Coronary artery (tissue), 2 donors: ENCODE measurements at regions not wholly inside any gene's neighbourhood (a gene's known extent, or its start where the extent isn't known, plus 50 kb on each side); places are given as distances from the start of the nearest gene placed in this dataset.

ENCODE experiments used
- DNase-seq: peaks from one replicate; pipeline ENCODE4 v3.0.0-alpha.2; 2017; ENCODE audit warnings: low spot score
- H3K27ac ChIP-seq, 2 donors: fragments of 200-600 bp; sonication (generic); one replicate each; pipeline ENCODE4 v1.5.1; 2016 to 2019
- H3K4me3 ChIP-seq: fragments of 200-600 bp; sonication (generic); 2 replicates; pipeline ENCODE4 v1.5.1; 2016; ENCODE audit warnings: mild to moderate bottlenecking, moderate library complexity
- TF ChIP-seq, protein P1 (sequence below): fragments of 200-600 bp; sonication (generic); IDR thresholded peaks from one replicate; pipeline ENCODE4 v1.5.1; 2019; ENCODE audit warnings: antibody characterized with exemption

- Histone ChIP-seq H3K4me3 (no peak overlapping the region), H3K27ac (no peak overlapping the region)
- DNase-seq, result no peak
- TF ChIP-seq, protein P1, sequence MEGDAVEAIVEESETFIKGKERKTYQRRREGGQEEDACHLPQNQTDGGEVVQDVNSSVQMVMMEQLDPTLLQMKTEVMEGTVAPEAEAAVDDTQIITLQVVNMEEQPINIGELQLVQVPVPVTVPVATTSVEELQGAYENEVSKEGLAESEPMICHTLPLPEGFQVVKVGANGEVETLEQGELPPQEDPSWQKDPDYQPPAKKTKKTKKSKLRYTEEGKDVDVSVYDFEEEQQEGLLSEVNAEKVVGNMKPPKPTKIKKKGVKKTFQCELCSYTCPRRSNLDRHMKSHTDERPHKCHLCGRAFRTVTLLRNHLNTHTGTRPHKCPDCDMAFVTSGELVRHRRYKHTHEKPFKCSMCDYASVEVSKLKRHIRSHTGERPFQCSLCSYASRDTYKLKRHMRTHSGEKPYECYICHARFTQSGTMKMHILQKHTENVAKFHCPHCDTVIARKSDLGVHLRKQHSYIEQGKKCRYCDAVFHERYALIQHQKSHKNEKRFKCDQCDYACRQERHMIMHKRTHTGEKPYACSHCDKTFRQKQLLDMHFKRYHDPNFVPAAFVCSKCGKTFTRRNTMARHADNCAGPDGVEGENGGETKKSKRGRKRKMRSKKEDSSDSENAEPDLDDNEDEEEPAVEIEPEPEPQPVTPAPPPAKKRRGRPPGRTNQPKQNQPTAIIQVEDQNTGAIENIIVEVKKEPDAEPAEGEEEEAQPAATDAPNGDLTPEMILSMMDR, result no peak
Measured at GRCh38 chr9:90301277-90301653, 341.4 kb downstream of the DIRAS2 start.

- DNase-seq, result no peak
- Histone ChIP-seq H3K27ac (no peak overlapping the region), H3K4me3 (no peak overlapping the region)
- TF ChIP-seq, protein P1, result no peak
Measured at GRCh38 chr9:90303655-90304054, 339.0 kb downstream of the DIRAS2 start.

DNA sequence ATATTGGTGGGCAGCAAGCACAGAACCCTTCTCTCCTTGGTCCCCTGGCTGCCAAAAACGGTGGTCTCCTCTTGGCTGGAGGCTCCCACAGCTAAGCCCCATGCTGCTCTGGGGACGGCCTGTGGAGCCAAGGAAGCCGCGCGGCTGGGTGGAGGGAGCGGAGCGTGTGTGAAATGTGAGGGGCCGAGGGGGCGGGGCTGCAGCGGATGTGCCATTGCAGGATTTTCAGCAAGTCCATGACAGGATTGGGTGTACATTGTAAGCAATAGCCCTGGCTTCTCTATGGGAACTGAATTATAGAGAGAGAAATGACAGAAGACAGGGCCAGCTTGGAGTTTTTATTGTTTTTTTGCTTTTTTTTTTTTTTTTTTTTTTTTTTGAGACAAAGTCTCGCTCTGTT, 336.5 kb downstream of the DIRAS2 start:
- Histone ChIP-seq H3K4me3 (no peak overlapping the region), H3K27ac (no peak overlapping the region)
- DNase-seq, result no peak
- TF ChIP-seq, protein P1, result no peak

GRCh38 chr9:90307167-90307833, 335.3 kb downstream of the DIRAS2 start:
- DNase-seq, result no peak
- TF ChIP-seq, protein P1, result no peak
- no peak overlapping the region for H3K27ac ChIP-seq

DNA sequence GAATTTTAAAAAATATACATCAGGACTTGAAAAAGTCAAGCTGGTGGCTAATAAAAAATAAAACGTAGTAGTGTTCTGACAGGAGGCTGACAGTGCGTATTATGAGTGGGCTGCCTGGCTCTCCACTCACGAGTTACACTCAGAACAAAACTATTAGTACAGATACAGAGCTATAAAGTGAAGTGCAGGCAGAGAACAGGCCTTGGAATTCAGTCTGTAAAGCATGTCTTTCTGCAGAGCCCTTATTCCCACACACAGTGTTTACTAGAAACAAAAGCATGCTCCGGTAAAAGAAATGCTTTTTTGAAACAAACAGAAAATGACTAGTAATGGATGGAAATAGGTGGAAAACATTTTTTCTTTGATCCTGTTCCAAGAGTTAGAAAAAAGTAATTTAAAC, 334.7 kb downstream of the DIRAS2 start:
- no peak overlapping the region for H3K4me3 ChIP-seq
- no peak overlapping the region for H3K27ac ChIP-seq
- TF ChIP-seq, protein P1, result no peak
- no peak for DNase-seq

More at GRCh38 chr9:90307167-90307833, 335.3 kb downstream of the DIRAS2 start:
- H3K4me3 ChIP-seq, result no peak overlapping the region

DNA sequence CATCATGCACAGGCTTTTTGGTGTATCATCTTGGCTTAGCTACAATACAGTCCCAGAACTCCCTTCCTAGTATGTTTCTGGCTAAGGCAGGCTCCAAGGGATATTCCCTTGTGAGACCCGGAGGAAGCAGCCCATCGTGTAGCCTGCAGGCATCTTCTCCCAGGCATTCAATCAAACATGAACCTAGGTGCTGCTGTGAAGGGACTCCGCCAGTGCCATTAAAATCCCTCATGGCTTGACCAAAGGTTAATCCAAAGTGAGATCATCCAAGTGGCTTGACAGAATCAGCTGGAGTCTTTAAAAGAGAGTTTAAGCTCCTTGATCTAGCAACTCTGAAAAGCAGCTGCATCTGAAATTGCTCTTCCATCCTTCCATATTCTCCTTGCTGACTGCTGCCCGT, 333.9 kb downstream of the DIRAS2 start:
- no peak overlapping the region for H3K27ac ChIP-seq
- no peak for DNase-seq
- TF ChIP-seq, protein P1, result no peak

GRCh38 chr9:90309809-90310520, 332.7 kb downstream of the DIRAS2 start:
- TF ChIP-seq, protein P1, result no peak
- no peak for DNase-seq
- no peak overlapping the region for H3K4me3 ChIP-seq
- H3K27ac ChIP-seq, result no peak overlapping the region

More for the DNA sequence above, 333.9 kb downstream of the DIRAS2 start:
- H3K4me3 ChIP-seq, result no peak overlapping the region
